MM.1S (cell line): ENCODE measurements at regions not wholly inside any gene's neighbourhood (a gene's known extent, or its start where the extent isn't known, plus 50 kb on each side); places are given as distances from the start of the nearest gene placed in this dataset.

ENCODE experiments used
- DNase-seq: peaks from one replicate; pipeline ENCODE4 v3.0.0-alpha.2; 2015
- H2AFZ ChIP-seq: fragments of 300-600 bp; sonication (generic); 2 replicates; pipeline ENCODE4 v1.6.0; 2016; ENCODE audit warnings: antibody characterized with exemption, low read length
- H3F3A ChIP-seq: fragments of 300-600 bp; sonication (generic); 2 replicates; pipeline ENCODE4 v1.6.1; 2016; ENCODE audit warnings: mild to moderate bottlenecking, antibody characterized with exemption, low read length, moderate library complexity, mixed read lengths; ENCODE audit not compliant: insufficient read depth
- H3K27ac ChIP-seq: fragments of 300-600 bp; sonication (generic); 2 replicates; pipeline ENCODE4 v1.5.1; 2016; ENCODE audit warnings: mild to moderate bottlenecking, low read length
- H3K27me3 ChIP-seq: fragments of 300-600 bp; sonication (generic); replicated peaks from 2 replicates; pipeline ENCODE4 v1.6.0; 2016; ENCODE audit warnings: low read length; ENCODE audit not compliant: insufficient read depth
- H3K36me3 ChIP-seq: fragments of 300-600 bp; sonication (generic); replicated peaks from 2 replicates; pipeline ENCODE4 v1.6.1; 2016; ENCODE audit warnings: mild to moderate bottlenecking, low read length, mixed read lengths; ENCODE audit not compliant: insufficient read depth
- H3K4me1 ChIP-seq: fragments of 300-600 bp; sonication (generic); 2 replicates; pipeline ENCODE4 v1.6.1; 2016; ENCODE audit warnings: low read length, mixed read lengths
- H3K4me2 ChIP-seq: fragments of 300-600 bp; sonication (generic); 2 replicates; pipeline ENCODE4 v1.6.0; 2016; ENCODE audit warnings: low read depth, low read length
- H3K4me3 ChIP-seq: fragments of 300-600 bp; sonication (generic); 2 replicates; pipeline ENCODE4 v1.5.1; 2016; ENCODE audit warnings: low read length, mixed read lengths
- H3K79me2 ChIP-seq: fragments of 300-600 bp; sonication (generic); 2 replicates; pipeline ENCODE4 v1.6.1; 2016; ENCODE audit warnings: mixed run types, low read length, mixed read lengths
- H3K9ac ChIP-seq: fragments of 300-600 bp; sonication (generic); 2 replicates; pipeline ENCODE4 v1.6.1; 2016; ENCODE audit warnings: low read length, mixed read lengths
- H3K9me2 ChIP-seq: fragments of 300-600 bp; sonication (generic); replicated peaks from 2 replicates; pipeline ENCODE4 v1.6.1; 2016; ENCODE audit warnings: mild to moderate bottlenecking, low read length, mixed read lengths; ENCODE audit not compliant: insufficient read depth
- H3K9me3 ChIP-seq: fragments of 300-600 bp; sonication (generic); replicated peaks from 2 replicates; pipeline ENCODE4 v1.6.1; 2016; ENCODE audit warnings: mild to moderate bottlenecking, low read length, mixed read lengths; ENCODE audit not compliant: insufficient read depth
- H4K20me1 ChIP-seq: fragments of 300-600 bp; sonication (generic); 2 replicates; pipeline ENCODE4 v1.6.1; 2016; ENCODE audit warnings: mild to moderate bottlenecking, low read length, moderate library complexity, mixed read lengths; ENCODE audit not compliant: insufficient read depth
- EZH2 ChIP-seq: fragments of 300-600 bp; sonication (generic); optimal IDR thresholded peaks from 2 replicates; pipeline ENCODE3; 2017; ENCODE audit warnings: low read depth, mild to moderate bottlenecking, antibody characterized with exemption, low read length, mixed read lengths
- EZH2phosphoT487 ChIP-seq: fragments of 300-600 bp; sonication (generic); IDR thresholded peaks from 2 replicates; pipeline ENCODE4 v1.6.1; 2018; ENCODE audit warnings: antibody characterized with exemption, low read length
- TF ChIP-seq, protein P1 (sequence below): fragments of 300-600 bp; sonication (generic); IDR thresholded peaks from 2 replicates; pipeline ENCODE4 v1.5.1; 2016; ENCODE audit warnings: antibody characterized with exemption, low read length, mixed read lengths

DNA sequence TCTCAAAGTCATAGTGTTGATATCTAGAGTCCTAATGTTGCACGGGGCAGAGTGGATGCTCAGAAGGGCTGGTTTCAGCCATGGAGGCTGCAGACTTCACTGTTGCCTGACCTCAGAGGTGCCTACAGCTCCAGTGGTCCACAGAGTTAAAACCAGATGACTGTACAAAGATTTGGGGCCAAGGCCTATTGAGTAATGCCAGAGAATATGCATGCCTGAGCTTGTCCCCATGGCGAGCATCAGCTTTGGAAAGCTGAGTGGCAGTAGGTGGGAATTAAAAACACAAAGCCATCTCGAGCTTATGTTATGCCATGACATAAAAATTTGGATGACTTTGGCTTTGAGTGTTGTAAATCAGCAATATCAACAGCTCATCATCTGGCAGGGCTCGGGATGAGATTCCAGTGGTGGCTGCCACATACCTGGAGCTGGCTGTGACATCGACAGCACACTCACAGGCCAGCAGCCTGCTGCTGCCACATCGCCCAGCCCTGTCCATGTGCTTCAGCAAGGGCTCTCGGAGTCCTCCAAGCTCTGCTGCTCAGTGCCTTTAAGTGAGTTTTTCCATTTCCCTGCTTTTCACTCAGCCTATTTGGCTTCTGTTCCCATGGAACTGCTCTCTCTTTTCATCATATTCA is 379.6 kb downstream of the TNS3 start:
- Histone ChIP-seq H3K9me3 (no peaks in the 10 kb centered on the region), H2AFZ (no peak overlapping the region), H3K79me2 (no peaks in the 10 kb centered on the region), H3K4me1 (no peaks in the 10 kb centered on the region), H3K9ac (no peak overlapping the region), H3K27ac (no peak overlapping the region), H4K20me1 (no peaks in the 10 kb centered on the region), H3K4me3 (no peak overlapping the region), H3K9me2 (no peaks in the 10 kb centered on the region), H3F3A (no peaks in the 10 kb centered on the region), H3K4me2 (no peak overlapping the region), H3K27me3 (no peaks in the 10 kb centered on the region), H3K36me3 (no peaks in the 10 kb centered on the region)
- no peak for TF ChIP-seq EZH2
- no peak for TF ChIP-seq EZH2phosphoT487
- TF ChIP-seq, protein P1, sequence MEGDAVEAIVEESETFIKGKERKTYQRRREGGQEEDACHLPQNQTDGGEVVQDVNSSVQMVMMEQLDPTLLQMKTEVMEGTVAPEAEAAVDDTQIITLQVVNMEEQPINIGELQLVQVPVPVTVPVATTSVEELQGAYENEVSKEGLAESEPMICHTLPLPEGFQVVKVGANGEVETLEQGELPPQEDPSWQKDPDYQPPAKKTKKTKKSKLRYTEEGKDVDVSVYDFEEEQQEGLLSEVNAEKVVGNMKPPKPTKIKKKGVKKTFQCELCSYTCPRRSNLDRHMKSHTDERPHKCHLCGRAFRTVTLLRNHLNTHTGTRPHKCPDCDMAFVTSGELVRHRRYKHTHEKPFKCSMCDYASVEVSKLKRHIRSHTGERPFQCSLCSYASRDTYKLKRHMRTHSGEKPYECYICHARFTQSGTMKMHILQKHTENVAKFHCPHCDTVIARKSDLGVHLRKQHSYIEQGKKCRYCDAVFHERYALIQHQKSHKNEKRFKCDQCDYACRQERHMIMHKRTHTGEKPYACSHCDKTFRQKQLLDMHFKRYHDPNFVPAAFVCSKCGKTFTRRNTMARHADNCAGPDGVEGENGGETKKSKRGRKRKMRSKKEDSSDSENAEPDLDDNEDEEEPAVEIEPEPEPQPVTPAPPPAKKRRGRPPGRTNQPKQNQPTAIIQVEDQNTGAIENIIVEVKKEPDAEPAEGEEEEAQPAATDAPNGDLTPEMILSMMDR = no peak
- DNase-seq = no peak

DNA sequence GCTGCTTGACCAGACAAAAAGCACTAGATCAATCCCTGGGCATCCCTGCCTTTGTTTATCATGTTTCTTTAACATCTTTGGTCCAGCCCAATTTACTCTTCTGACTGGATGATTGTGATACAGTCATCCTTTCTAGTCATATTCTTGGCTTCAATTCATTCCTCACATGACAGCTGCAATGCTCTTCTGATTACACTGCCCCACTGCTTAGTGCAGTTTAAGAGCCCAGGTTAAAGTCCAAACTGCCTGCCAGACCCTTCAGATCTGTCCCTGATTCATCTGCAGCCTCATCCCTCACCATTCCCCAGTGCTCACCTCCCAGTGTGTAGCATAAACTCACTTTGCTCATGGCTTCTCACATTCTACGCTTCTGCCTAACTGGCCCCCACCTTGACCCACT is 383.8 kb downstream of the TNS3 start:
- Histone ChIP-seq H3F3A (no peaks in the 10 kb centered on the region), H3K9me3 (no peaks in the 10 kb centered on the region), H3K4me1 (no peaks in the 10 kb centered on the region), H3K27me3 (no peaks in the 10 kb centered on the region), H3K36me3 (no peaks in the 10 kb centered on the region), H2AFZ (no peak overlapping the region), H3K4me3 (no peak overlapping the region), H3K79me2 (no peaks in the 10 kb centered on the region), H3K9ac (no peak overlapping the region), H3K4me2 (no peak overlapping the region), H3K27ac (no peak overlapping the region), H3K9me2 (no peaks in the 10 kb centered on the region), H4K20me1 (no peaks in the 10 kb centered on the region)
- TF ChIP-seq EZH2 (no peak), EZH2phosphoT487 (no peak)
- TF ChIP-seq, protein P1 = no peak
- no peak for DNase-seq

DNA sequence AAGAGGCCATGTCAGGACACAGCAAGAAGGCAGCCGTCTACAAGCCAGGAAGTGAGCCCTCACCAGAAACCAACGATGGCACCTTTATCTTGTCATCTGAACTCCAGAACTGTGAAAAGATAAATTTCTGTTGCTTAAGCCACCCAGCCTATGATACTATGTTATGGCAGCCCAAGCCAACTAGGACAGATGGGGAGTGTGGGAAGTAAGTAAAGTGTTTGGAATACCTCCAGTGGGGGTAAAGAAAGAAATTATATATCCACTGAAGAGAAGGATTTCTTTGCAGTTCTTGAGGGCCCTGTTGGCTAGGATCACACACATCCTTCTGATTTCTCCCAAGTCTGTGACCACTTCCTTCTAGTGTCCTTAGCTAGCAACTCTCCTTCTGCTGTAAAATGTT is 384.4 kb downstream of the TNS3 start:
- DNase-seq = no peak
- Histone ChIP-seq H4K20me1 (no peaks in the 10 kb centered on the region), H3K9ac (no peak overlapping the region), H2AFZ (no peak overlapping the region), H3K27me3 (no peaks in the 10 kb centered on the region), H3K36me3 (no peaks in the 10 kb centered on the region), H3K9me3 (no peaks in the 10 kb centered on the region), H3K4me1 (no peaks in the 10 kb centered on the region), H3K4me2 (no peak overlapping the region), H3K27ac (no peak overlapping the region), H3K9me2 (no peaks in the 10 kb centered on the region), H3K79me2 (no peaks in the 10 kb centered on the region), H3K4me3 (no peak overlapping the region), H3F3A (no peaks in the 10 kb centered on the region)
- no peak for TF ChIP-seq EZH2
- TF ChIP-seq EZH2phosphoT487 = no peak
- TF ChIP-seq, protein P1 = no peak
